H1 (cell line): ENCODE measurements at regions not wholly inside any gene's neighbourhood (a gene's known extent, or its start where the extent isn't known, plus 50 kb on each side); places are given as distances from the start of the nearest gene placed in this dataset.

ENCODE experiments used
- BRCA1 ChIP-seq: IDR thresholded peaks from 2 replicates; pipeline ENCODE4 v1.6.1; 2012; ENCODE audit warnings: low read depth, low read length, improper control_type of control experiment
- CHD7 ChIP-seq: fragments of 300-600 bp; sonication (generic); IDR thresholded peaks from 2 replicates; pipeline ENCODE4 v1.7.1; 2012; ENCODE audit warnings: low read length, moderate library complexity, mild to moderate bottlenecking, inconsistent platforms; ENCODE audit not compliant: insufficient replicate concordance
- CTBP2 ChIP-seq: IDR thresholded peaks from 2 replicates; pipeline ENCODE4 v1.7.0; 2011; ENCODE audit warnings: borderline replicate concordance, mild to moderate bottlenecking, moderate library complexity, mixed read lengths, low read length; ENCODE audit not compliant: insufficient read depth, insufficient read length
- CTCF ChIP-seq, 3 experiments: IDR thresholded peaks; 1 replicate in 2 of 3; 2 replicates in 1 of 3; pipeline versions ENCODE4 v1.5.1 to v1.6.1; 2011; ENCODE audit warnings: low read length in 3 of 3, mild to moderate bottlenecking in 3 of 3, inconsistent platforms in 2 of 3, low read depth in 1 of 3, moderate library complexity in 1 of 3; ENCODE audit not compliant: insufficient read depth in 1 of 3; ENCODE audit errors: control extremely low read depth in 1 of 3
- EZH2 ChIP-seq: fragments of 200-600 bp; sonication (generic); IDR thresholded peaks from 2 replicates; pipeline ENCODE4 v1.7.1; 2012; ENCODE audit warnings: low read depth, mild to moderate bottlenecking, moderate library complexity, low read length, inconsistent platforms; ENCODE audit not compliant: severe bottlenecking
- MAX ChIP-seq: IDR thresholded peaks from 2 replicates; pipeline ENCODE4 v1.6.1; 2012; ENCODE audit warnings: inconsistent platforms
- SUZ12 ChIP-seq: fragments of 200-600 bp; sonication (generic); IDR thresholded peaks from 2 replicates; pipeline ENCODE4 v1.6.1; 2012; ENCODE audit warnings: mild to moderate bottlenecking, inconsistent platforms, low read length, moderate library complexity, mixed read lengths

GRCh38 chr22:47465809-47466208, 703.4 kb downstream of the TBC1D22A start (continued):
- TF ChIP-seq CTBP2 (no peak), BRCA1 (no peak), EZH2 (no peak), SUZ12 (no peak), CHD7 (no peak), CTCF (IDR thresholded peaks at IDR 0.05; ENCODE audit: control extremely low read depth in 1 of 3, insufficient read depth in 1 of 3, low read depth in 1 of 3, low read length in 3 of 3) (no peak), MAX (no peak)
- TF ChIP-seq, all 59 proteins: peak for 0
